H1 (cell line): ENCODE measurements at regions not wholly inside any gene's neighbourhood (a gene's known extent, or its start where the extent isn't known, plus 50 kb on each side); places are given as distances from the start of the nearest gene placed in this dataset.
A peak's percentile ranks its signal among the peaks of the same experiment; 100 is the strongest.

Experiments used
- CTCF ChIA-PET: fragments of 300-600 bp; sonication (Branson Sonifier 250); formaldehyde crosslinking; loops from one replicate; lab custom pipeline; 2021; ENCODE audit not compliant: partially characterized antibody; lab: Charles Lee
- POLR2A ChIA-PET: fragments of 300-600 bp; sonication (Branson Sonifier 250); formaldehyde crosslinking; loops from one replicate; lab custom pipeline; 2021; ENCODE audit warnings: inconsistent platforms; ENCODE audit not compliant: partially characterized antibody; lab: Charles Lee
- DNase-seq, 2 experiments: peaks; one replicate each; pipeline versions ENCODE4 v3.0.0 to v3.0.0-alpha.2; 2010 to 2022; ENCODE audit warnings: low spot score in 2 of 2, low read depth in 1 of 2, mixed read lengths in 1 of 2
- FAIRE-seq: peaks from 2 replicates; lab custom pipeline; 2011; peaks lifted over from hg19 to GRCh38; lab: Jason Lieb, UNC
- H2AFZ ChIP-seq: 2 replicates; pipeline ENCODE4 v1.8.1; 2012; ENCODE audit warnings: low read length, inconsistent platforms
- H2AK5ac ChIP-seq: 2 replicates; pipeline ENCODE4 v1.6.1; 2013; ENCODE audit warnings: low read depth, low read length
- H2BK120ac ChIP-seq: replicated peaks from 2 replicates; pipeline ENCODE3; 2013; ENCODE audit warnings: low read depth, low read length, inconsistent platforms
- H2BK12ac ChIP-seq: 2 replicates; pipeline ENCODE4 v1.6.1; 2013; ENCODE audit warnings: low read depth, low read length
- H2BK15ac ChIP-seq: 2 replicates; pipeline ENCODE4 v1.6.1; 2013; ENCODE audit warnings: low read length
- H2BK20ac ChIP-seq: 2 replicates; pipeline ENCODE4 v1.6.1; 2013; ENCODE audit warnings: low read length
- H2BK5ac ChIP-seq: 2 replicates; pipeline ENCODE4 v1.6.1; 2013; ENCODE audit warnings: low read depth, low read length
- H3K14ac ChIP-seq: 2 replicates; pipeline ENCODE4 v1.6.1; 2013; ENCODE audit warnings: inconsistent platforms; ENCODE audit not compliant: insufficient read length
- H3K18ac ChIP-seq: 2 replicates; pipeline ENCODE4 v1.6.1; 2013; ENCODE audit warnings: low read length; ENCODE audit errors: extremely low read depth
- H3K23ac ChIP-seq: 2 replicates; pipeline ENCODE4 v1.6.1; 2013; ENCODE audit warnings: inconsistent platforms; ENCODE audit not compliant: insufficient read length
- H3K23me2 ChIP-seq: 2 replicates; pipeline ENCODE4 v1.6.1; 2013; ENCODE audit warnings: low read depth, low read length
- H3K27ac ChIP-seq: 2 replicates; pipeline ENCODE4 v1.6.1; 2011; ENCODE audit warnings: low read depth, low read length, inconsistent platforms
- H3K27me3 ChIP-seq, 4 experiments: replicated peaks in 1 of 4; 1 replicate in 1 of 4; 2 replicates in 3 of 4; pipeline versions ENCODE4 v1.6.1 to v1.8.1; 2011 to 2013; ENCODE audit warnings: low read length in 3 of 4, mild to moderate bottlenecking in 3 of 4, inconsistent platforms in 2 of 4, mixed read lengths in 2 of 4, moderate library complexity in 1 of 4; ENCODE audit not compliant: control insufficient read depth in 3 of 4, insufficient read depth in 3 of 4; ENCODE audit errors: extremely low read depth in 1 of 4
- H3K36me3 ChIP-seq, 4 experiments: 2 replicates each; pipeline versions ENCODE4 v1.6.1 to v1.8.1; 2011 to 2013; ENCODE audit warnings: mild to moderate bottlenecking in 4 of 4, low read length in 3 of 4, moderate library complexity in 2 of 4, control low read depth in 1 of 4, inconsistent platforms in 1 of 4; ENCODE audit not compliant: insufficient read depth in 4 of 4, control insufficient read depth in 2 of 4
- H3K4ac ChIP-seq: replicated peaks from 2 replicates; pipeline ENCODE3; 2013; ENCODE audit warnings: low read length, low read depth, mixed read lengths, inconsistent platforms; ENCODE audit not compliant: insufficient read length
- H3K4me1 ChIP-seq, 4 experiments: replicated peaks in 1 of 4; 1 replicate in 1 of 4; 2 replicates in 3 of 4; pipeline versions ENCODE4 v1.6.1 to v1.8.1; 2011 to 2013; ENCODE audit warnings: low read length in 3 of 4, inconsistent platforms in 2 of 4, mixed read lengths in 1 of 4; ENCODE audit not compliant: insufficient read depth in 4 of 4, control insufficient read depth in 3 of 4
- H3K4me2 ChIP-seq, 2 experiments: 2 replicates each; pipeline versions ENCODE4 v1.6.1 to v1.8.1; 2011 to 2013; ENCODE audit warnings: low read depth in 2 of 2, low read length in 2 of 2, control low read depth in 1 of 2, inconsistent platforms in 1 of 2, mild to moderate bottlenecking in 1 of 2; ENCODE audit not compliant: insufficient read depth in 1 of 2
- H3K4me3 ChIP-seq, 4 experiments: fragments of 200-600, 300-600 bp in 1 of 4; sonication (generic), shearing (Covaris generic), sonication (Bioruptor Twin) in 1 of 4; 2 replicates each; pipeline versions ENCODE4 v1.5.1 to v1.8.1; 2011 to 2016; ENCODE audit warnings: low read length in 4 of 4, low read depth in 3 of 4, control low read depth in 2 of 4, inconsistent platforms in 2 of 4, mild to moderate bottlenecking in 2 of 4, mixed read lengths in 1 of 4, moderate library complexity in 1 of 4; ENCODE audit not compliant: insufficient read depth in 2 of 4; ENCODE audit errors: extremely low read depth in 1 of 4
- H3K56ac ChIP-seq: replicated peaks from 2 replicates; pipeline ENCODE3; 2013; ENCODE audit warnings: low read depth, mild to moderate bottlenecking, mixed read lengths, low read length, inconsistent platforms; ENCODE audit not compliant: insufficient read length
- H3K79me1 ChIP-seq: 2 replicates; pipeline ENCODE4 v1.6.1; 2013; ENCODE audit warnings: low read depth, low read length, control low read depth
- H3K79me2 ChIP-seq, 2 experiments: 2 replicates each; pipeline versions ENCODE4 v1.6.1 to v1.8.1; 2012 to 2013; ENCODE audit warnings: low read length in 2 of 2, mild to moderate bottlenecking in 2 of 2, inconsistent platforms in 1 of 2; ENCODE audit not compliant: insufficient read depth in 2 of 2, control insufficient read depth in 1 of 2
- H3K9ac ChIP-seq, 4 experiments: replicated peaks in 1 of 4; 1 replicate in 1 of 4; 2 replicates in 3 of 4; pipeline versions ENCODE4 v1.6.1 to v1.8.1; 2011 to 2013; ENCODE audit warnings: low read depth in 3 of 4, low read length in 3 of 4, control low read depth in 2 of 4, mild to moderate bottlenecking in 2 of 4, moderate library complexity in 2 of 4, inconsistent platforms in 1 of 4; ENCODE audit errors: extremely low read depth in 1 of 4
- H3K9me3 ChIP-seq, 2 experiments: 2 replicates each; pipeline versions ENCODE4 v1.6.1 to v1.8.1; 2012 to 2013; ENCODE audit warnings: mild to moderate bottlenecking in 2 of 2, moderate library complexity in 2 of 2, control low read depth in 1 of 2, inconsistent platforms in 1 of 2, low read depth in 1 of 2, low read length in 1 of 2, mixed read lengths in 1 of 2; ENCODE audit not compliant: insufficient read depth in 2 of 2
- H4K20me1 ChIP-seq, 2 experiments: replicated peaks in 1 of 2; 2 replicates each; pipeline versions ENCODE3 to v1.8.1; 2011 to 2013; ENCODE audit warnings: inconsistent platforms in 2 of 2, low read length in 2 of 2, mild to moderate bottlenecking in 1 of 2; ENCODE audit not compliant: insufficient read depth in 2 of 2, control insufficient read depth in 1 of 2
- H4K5ac ChIP-seq: 2 replicates; pipeline ENCODE4 v1.6.1; 2013; ENCODE audit warnings: low read length, low read depth, mixed read lengths, inconsistent platforms; ENCODE audit not compliant: insufficient read length
- H4K8ac ChIP-seq: 2 replicates; pipeline ENCODE4 v1.8.0; 2013; ENCODE audit warnings: mild to moderate bottlenecking, moderate library complexity, low read length, inconsistent platforms; ENCODE audit not compliant: insufficient read depth; ENCODE audit errors: extremely low read depth
- H4K91ac ChIP-seq: replicated peaks from 2 replicates; pipeline ENCODE3; 2013; ENCODE audit warnings: low read length, mixed read lengths, inconsistent platforms; ENCODE audit not compliant: insufficient read length
- ATF3 ChIP-seq: IDR thresholded peaks from 2 replicates; pipeline ENCODE4 v1.6.1; 2011; ENCODE audit warnings: low read depth, mild to moderate bottlenecking, low read length; ENCODE audit not compliant: insufficient read depth
- BRCA1 ChIP-seq: IDR thresholded peaks from 2 replicates; pipeline ENCODE4 v1.6.1; 2012; ENCODE audit warnings: low read depth, low read length, improper control_type of control experiment
- CEBPB ChIP-seq: IDR thresholded peaks from 2 replicates; pipeline ENCODE4 v1.6.1; 2012; ENCODE audit warnings: low read depth, low read length
- CREB1 ChIP-seq: IDR thresholded peaks from 2 replicates; pipeline ENCODE4 v1.6.1; 2012; ENCODE audit warnings: inconsistent platforms
- EGR1 ChIP-seq: IDR thresholded peaks from 2 replicates; pipeline ENCODE4 v1.6.1; 2011; ENCODE audit warnings: low read depth, low read length, borderline replicate concordance
- GTF2F1 ChIP-seq: IDR thresholded peaks from 2 replicates; pipeline ENCODE4 v1.6.1; 2012; ENCODE audit warnings: low read depth, low read length, improper control_type of control experiment, borderline replicate concordance
- MAFK ChIP-seq: IDR thresholded peaks from 2 replicates; pipeline ENCODE4 v1.6.1; 2012; ENCODE audit warnings: low read depth, mild to moderate bottlenecking, improper control_type of control experiment, low read length
- POU5F1 ChIP-seq: IDR thresholded peaks from 2 replicates; pipeline ENCODE4 v1.6.1; 2011; ENCODE audit warnings: low read depth, mild to moderate bottlenecking, low read length, moderate library complexity
- SIN3A ChIP-seq, 2 experiments: IDR thresholded peaks in 1 of 2; conservative IDR thresholded peaks in 1 of 2; 2 replicates each; pipeline ENCODE4 v1.6.1; 2011 to 2012; ENCODE audit warnings: low read length in 2 of 2, improper control_type of control experiment in 1 of 2, low read depth in 1 of 2, mild to moderate bottlenecking in 1 of 2
- SP4 ChIP-seq: IDR thresholded peaks from 2 replicates; pipeline ENCODE4 v1.6.1; 2012; ENCODE audit warnings: low read length, inconsistent platforms
- TAF1 ChIP-seq: IDR thresholded peaks from 2 replicates; pipeline ENCODE4 v1.6.1; 2011; ENCODE audit warnings: mild to moderate bottlenecking, low read depth, low read length
- WGBS, 2 experiments: shearing (Covaris generic) in 1 of 2; methylation state at CpG; one replicate each; pipeline versions ENCODE4 v1.1.6 to v1.1.7; 2013 to 2015; ENCODE audit warnings: low lambda C conversion rate in 2 of 2, mixed read lengths in 2 of 2, inconsistent platforms in 1 of 2, low coverage in 1 of 2, missing lambda C conversion rate in 1 of 2; ENCODE audit not compliant: insufficient replicate concordance in 2 of 2, insufficient coverage in 1 of 2, insufficient read length in 1 of 2; ENCODE audit errors: extremely low coverage in 1 of 2, missing lambda C conversion rate in 1 of 2; 5-methylcytosine and 5-hydroxymethylcytosine counted together
- TF ChIP-seq, protein P1 (sequence below): IDR thresholded peaks from 2 replicates; pipeline ENCODE4 v1.6.1; 2012; ENCODE audit warnings: low read length, inconsistent platforms
- TF ChIP-seq, protein P2 (sequence below): IDR thresholded peaks from 2 replicates; pipeline ENCODE4 v1.6.1; 2012; ENCODE audit warnings: inconsistent platforms

DNA sequence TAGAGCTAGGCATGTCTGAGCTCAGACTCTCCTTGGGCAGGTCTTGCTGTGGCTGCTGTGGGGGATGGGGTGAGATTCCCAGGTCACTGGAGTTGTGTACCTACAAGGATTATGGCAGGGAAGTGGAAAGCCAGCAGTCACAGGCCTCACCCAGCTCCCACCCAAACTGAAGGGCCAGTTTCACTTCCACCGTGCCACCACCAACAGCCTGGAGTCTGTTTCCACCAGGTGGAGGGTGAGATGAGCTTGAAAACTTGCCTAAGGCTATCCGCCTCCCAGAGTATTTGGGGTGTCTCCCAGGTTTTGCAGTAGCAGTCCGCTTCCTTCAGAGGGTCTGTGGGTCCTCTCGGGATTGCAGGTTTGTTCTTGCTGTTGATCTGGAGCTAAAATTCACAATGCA, 327.7 kb downstream of the PTPRC start:
- H2AFZ ChIP-seq: 0 out of 2 replicates have a peak overlapping the region, but pooled peaks have one; percentile 16
- H3K27ac ChIP-seq: no peak overlapping the region
- H3K4ac ChIP-seq: no peak overlapping the region
- no peaks in the 10 kb centered on the region for H3K79me1 ChIP-seq
- H3K23ac ChIP-seq: no peak overlapping the region
- H2AK5ac ChIP-seq: no peak overlapping the region
- no peaks in the 10 kb centered on the region for H3K36me3 ChIP-seq
- no peak overlapping the region for H3K56ac ChIP-seq
- no peaks in the 10 kb centered on the region for H3K9me3 ChIP-seq
- H2BK5ac ChIP-seq: no peak overlapping the region
- ChIA-PET POLR2A (no interaction called here), CTCF (interaction anchor here (1.1 to 1.3 kb wide), 3 partner anchors 12 to 497 kb away, joined by 3 to 4 read pairs (median 3); no protein-coding TSS in a partner anchor)
- H2BK120ac ChIP-seq: no peak overlapping the region
- H4K8ac ChIP-seq: no peak overlapping the region
- WGBS, 2 experiments: 92% methylated on average over 4 of the region's 4 CpGs; no CpG with 5 or more reads in 1 of the 2 experiments
- FAIRE-seq (no peak), DNase-seq (no peak)
- no peaks in the 10 kb centered on the region for H3K23me2 ChIP-seq
- H2BK20ac ChIP-seq: no peak overlapping the region
- H4K91ac ChIP-seq: no peak overlapping the region
- no peaks in the 10 kb centered on the region for H3K79me2 ChIP-seq
- no peak overlapping the region for H3K18ac ChIP-seq
- no peak overlapping the region for H3K4me3 ChIP-seq
- H3K9ac ChIP-seq: no peak overlapping the region
- H2BK12ac ChIP-seq: no peak overlapping the region
- H3K4me1 ChIP-seq: no peaks in the 10 kb centered on the region
- no peak overlapping the region for H2BK15ac ChIP-seq
- no peak overlapping the region for H4K5ac ChIP-seq
- H3K27me3 ChIP-seq: no peaks in the 10 kb centered on the region
- H3K4me2 ChIP-seq: no peak overlapping the region
- no peaks in the 10 kb centered on the region for H4K20me1 ChIP-seq
- H3K14ac ChIP-seq: no peak overlapping the region
- TF ChIP-seq BRCA1 (no peak), EGR1 (no peak), GTF2F1 (no peak), ATF3 (no peak), TAF1 (no peak), MAFK (no peak), CEBPB (no peak), SIN3A (conservative IDR thresholded peaks at IDR 0.05 in 1 of 2, IDR thresholded peaks at IDR 0.05 in 1 of 2; ENCODE audit: low read depth in 1 of 2, low read length in 2 of 2) (no peak), SP4 (no peak), CREB1 (no peak), POU5F1 (no peak)
- TF ChIP-seq, protein P1, sequence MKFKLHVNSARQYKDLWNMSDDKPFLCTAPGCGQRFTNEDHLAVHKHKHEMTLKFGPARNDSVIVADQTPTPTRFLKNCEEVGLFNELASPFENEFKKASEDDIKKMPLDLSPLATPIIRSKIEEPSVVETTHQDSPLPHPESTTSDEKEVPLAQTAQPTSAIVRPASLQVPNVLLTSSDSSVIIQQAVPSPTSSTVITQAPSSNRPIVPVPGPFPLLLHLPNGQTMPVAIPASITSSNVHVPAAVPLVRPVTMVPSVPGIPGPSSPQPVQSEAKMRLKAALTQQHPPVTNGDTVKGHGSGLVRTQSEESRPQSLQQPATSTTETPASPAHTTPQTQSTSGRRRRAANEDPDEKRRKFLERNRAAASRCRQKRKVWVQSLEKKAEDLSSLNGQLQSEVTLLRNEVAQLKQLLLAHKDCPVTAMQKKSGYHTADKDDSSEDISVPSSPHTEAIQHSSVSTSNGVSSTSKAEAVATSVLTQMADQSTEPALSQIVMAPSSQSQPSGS: no peak
- TF ChIP-seq, protein P2, sequence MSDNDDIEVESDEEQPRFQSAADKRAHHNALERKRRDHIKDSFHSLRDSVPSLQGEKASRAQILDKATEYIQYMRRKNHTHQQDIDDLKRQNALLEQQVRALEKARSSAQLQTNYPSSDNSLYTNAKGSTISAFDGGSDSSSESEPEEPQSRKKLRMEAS: no peak
